Hepatic stellate cell (primary cell): ENCODE measurements at regions not wholly inside any gene's neighbourhood (a gene's known extent, or its start where the extent isn't known, plus 50 kb on each side); places are given as distances from the start of the nearest gene placed in this dataset.

Source experiments
- DNase-seq: peaks from one replicate; pipeline ENCODE4 v3.0.0; 2011; ENCODE audit warnings: low spot score

- no peak for DNase-seq
Measured at GRCh38 chr4:20451986-20452385, 200.3 kb downstream of the SLIT2 start.

GRCh38 chr4:20454515-20454914, 202.8 kb downstream of the SLIT2 start:
- no peak for DNase-seq

DNA sequence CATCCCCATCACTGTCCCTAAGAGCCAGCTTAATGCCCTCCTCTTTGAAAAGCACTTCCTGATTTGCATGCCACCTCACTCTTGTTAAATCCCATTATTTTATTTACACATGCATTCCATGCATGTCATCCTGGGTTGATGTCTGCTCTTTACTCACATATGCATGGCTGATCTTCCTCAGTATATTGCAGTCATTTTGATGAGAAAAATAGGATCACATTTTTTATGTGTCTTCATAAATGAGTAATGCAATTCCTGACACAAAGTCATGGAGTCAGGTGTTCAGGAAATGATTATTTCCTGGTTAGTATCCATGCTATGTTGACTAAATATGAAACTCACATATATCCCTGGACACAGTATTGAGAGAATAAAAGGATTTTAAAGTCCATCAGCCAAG, 204.7 kb downstream of the SLIT2 start:
- no peak for DNase-seq

GRCh38 chr4:20462426-20463175, 210.9 kb downstream of the SLIT2 start:
- no peak for DNase-seq

DNA sequence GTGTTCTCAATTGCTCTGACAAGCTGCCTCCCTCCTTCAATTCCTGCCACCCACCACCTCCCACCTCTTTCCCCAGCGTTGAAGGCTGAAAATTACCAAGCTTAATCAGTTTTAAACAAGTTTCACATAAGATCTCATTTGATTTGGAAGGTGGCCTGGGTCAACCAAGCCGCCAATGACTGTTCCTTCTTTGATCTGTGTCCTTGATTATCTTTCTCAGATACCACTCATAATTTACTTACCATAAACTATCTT, 211.4 kb downstream of the SLIT2 start:
- DNase-seq: no peak

- peak; percentile 4 for DNase-seq
Measured at GRCh38 chr4:20464381-20464780, 212.7 kb downstream of the SLIT2 start.

DNA sequence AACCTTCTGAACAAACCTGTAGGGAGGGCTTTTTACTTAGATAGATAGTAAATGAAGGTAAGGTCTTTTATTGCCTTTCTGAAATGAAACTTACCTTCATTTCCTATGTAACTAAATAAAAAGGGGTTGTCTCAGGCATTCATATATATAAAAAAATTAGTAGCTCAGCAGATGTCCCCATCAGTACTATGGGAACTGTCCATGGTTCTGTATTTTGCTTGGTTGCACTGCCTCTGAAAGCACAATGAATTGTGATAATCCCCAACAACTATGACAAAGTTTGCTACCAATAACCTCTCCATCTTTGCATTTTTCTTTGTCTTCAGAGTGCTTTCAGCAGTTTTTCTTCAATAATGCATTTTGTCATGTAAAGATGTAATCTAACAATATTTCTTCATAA, 222.4 kb downstream of the SLIT2 start:
- DNase-seq: no peak

DNA sequence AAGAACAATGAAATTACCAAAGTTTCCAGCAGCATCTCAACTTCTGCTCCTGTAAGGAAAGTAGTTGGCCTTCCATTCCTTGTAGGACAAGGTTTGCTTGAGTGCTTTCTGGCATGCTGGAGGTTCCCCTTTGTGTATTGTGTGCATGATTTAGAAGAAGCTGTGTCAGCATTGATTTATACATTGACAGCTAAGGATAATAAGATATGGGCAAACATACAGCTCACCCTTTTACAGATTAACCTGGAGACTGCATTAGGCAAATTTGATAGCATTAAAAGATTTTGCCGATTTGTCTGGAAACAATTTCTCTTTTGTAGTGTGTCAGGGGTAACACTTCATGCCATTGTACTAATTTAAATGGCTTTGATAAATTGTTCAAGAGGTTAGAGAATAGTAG, 221.8 kb upstream of the PACRGL start:
- DNase-seq: no peak

GRCh38 chr4:20480165-20480947, 219.9 kb upstream of the PACRGL start:
- DNase-seq: no peak

DNA sequence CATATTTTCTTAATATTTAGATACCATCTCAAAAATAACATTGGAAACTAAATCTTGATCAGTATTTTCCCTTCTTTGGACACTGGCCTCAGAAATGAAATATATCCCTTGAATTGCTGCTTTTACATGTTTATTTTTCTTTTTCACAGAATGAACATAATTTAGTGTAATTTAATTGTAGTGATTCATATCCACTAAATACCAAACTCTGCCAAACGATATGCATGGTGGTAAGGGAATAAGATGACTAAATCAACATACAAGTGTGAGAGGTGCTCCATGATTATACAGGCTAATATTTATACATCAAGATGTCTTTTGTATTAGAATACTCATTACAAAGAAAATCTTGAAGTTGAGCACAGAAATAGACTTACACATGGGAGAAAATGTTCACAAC, 216.8 kb upstream of the PACRGL start:
- no peak for DNase-seq

GRCh38 chr4:20486433-20486832, 213.8 kb upstream of the PACRGL start:
- no peak for DNase-seq

DNA sequence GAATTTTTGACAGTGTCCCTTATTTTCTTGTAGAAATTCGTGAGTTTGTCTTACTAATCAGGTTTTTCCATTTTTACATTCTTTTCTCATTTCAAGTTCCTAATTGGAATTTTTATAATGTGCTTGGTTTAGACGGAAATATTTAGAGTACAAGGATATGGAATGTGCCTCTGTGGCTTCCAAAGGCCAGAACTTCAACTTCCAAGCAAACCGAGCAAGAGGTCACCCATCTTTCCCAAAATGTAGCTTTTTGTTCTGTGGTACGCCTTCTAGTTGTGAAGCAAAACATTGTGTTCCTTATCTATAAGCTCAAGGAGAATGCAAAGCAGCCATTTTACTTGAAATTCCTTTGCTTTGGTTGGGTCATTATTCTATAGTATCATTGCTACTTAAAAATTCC, 212.8 kb upstream of the PACRGL start:
- DNase-seq: no peak

DNA sequence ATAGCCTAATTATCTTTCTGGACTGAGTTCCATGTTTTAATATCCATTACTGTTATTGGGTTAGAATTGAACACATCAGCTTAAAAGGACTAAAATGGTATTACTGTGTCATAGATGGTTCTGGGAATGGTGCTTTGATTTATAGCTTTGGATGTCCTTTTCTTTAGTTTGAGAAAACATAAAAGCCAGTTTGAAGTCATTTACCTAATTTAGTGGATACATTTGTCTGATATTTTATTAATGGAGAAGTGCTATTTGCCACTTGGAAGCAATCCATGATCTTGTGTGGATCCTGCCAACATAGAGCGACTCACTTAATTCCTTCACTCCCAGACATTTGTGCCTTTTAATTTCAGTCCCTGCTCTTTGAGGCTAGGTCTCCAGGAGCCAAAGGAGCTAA, 212.4 kb upstream of the PACRGL start:
- no peak for DNase-seq

DNA sequence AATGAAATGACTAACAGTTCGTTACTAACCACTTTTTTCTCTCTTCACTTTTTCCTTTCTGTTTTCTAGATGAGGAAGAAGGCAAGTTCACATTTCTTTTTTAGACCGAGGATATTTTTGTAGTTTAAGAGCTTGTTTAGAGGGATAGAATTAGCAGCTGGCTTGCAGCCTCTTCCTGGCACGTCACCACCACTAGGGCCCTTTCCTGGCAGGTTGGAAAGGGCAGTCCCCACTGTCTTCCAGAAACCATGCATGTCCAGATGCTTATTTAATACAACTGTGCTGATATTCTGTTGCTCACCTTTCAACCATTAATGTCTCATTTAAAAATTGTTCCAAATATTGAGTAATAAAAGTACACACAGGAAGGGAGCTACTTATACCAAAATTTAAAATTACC, 209.5 kb upstream of the PACRGL start:
- DNase-seq: no peak

GRCh38 chr4:20493761-20494353, 206.4 kb upstream of the PACRGL start:
- DNase-seq: peak; percentile 42

- DNase-seq: no peak
Measured at GRCh38 chr4:20496068-20496467, 204.2 kb upstream of the PACRGL start.

DNA sequence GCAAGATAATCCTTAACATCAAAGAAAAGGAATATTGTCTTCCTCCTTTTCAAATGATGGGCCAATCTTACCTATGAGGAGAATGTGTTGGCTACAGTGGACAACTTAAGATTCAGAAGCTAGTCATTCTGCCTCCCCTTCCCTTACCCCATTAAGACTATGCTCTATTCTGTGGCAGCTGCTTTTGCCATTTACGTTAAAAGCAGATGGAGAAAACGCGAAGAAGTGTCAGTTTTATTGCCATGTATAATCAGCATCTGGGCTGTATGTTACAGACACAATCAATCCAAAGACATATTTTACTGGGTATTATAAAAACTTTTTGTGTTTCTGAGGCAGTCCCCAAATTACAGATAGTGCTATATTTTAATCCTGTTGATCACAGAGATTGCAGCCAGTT, 196.1 kb upstream of the PACRGL start:
- DNase-seq: no peak

- no peak for DNase-seq
Measured at GRCh38 chr4:20505927-20506326, 194.3 kb upstream of the PACRGL start.

DNA sequence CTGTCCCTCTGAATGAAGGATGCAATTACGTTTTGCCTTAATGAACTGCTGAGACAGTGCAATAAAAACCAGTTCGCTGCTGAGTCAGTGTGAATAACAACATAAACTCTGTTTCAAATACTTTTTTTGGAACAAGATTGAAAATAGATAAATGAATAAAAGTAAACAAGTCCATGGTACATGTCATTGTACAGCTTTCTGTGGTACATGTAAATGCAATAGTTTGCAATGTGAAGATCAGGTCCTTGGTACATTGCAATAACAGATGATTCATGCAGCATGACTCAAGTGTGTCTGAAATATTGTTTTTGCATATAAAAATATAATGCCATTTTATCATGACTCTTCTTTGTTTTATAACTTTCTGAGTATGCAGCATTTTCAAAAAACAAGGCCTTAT, 193.4 kb upstream of the PACRGL start:
- DNase-seq: peak; percentile 24

DNA sequence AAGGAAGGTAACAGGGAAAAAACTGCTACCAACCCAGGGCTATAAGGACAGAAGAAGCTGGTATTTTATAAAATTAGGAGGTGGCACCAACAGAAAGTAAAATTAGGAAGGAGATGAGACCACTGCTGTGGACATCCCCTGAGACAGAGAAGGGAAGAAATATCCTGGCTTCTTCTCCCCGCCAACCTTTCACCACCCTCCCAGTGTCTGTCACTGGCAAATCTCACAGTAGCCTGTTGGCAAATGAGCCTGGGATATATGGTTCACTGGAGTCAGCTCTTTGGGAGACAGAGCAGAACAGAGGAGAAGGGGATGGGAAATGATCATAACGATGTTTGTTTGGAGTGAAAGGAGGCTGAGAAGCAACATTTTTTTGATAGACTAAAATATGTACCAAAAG, 190.9 kb upstream of the PACRGL start:
- DNase-seq: no peak

GRCh38 chr4:20512033-20512792, 188.0 kb upstream of the PACRGL start:
- no peak for DNase-seq

GRCh38 chr4:20512985-20513384, 187.3 kb upstream of the PACRGL start:
- no peak for DNase-seq

- peak; percentile 51 for DNase-seq
Measured at GRCh38 chr4:20520901-20521300, 179.4 kb upstream of the PACRGL start.
